ENCODE measurements at regions not wholly inside any gene's neighbourhood (a gene's known extent, or its start where the extent isn't known, plus 50 kb on each side); places are given as distances from the start of the nearest gene placed in this dataset.

DNA sequence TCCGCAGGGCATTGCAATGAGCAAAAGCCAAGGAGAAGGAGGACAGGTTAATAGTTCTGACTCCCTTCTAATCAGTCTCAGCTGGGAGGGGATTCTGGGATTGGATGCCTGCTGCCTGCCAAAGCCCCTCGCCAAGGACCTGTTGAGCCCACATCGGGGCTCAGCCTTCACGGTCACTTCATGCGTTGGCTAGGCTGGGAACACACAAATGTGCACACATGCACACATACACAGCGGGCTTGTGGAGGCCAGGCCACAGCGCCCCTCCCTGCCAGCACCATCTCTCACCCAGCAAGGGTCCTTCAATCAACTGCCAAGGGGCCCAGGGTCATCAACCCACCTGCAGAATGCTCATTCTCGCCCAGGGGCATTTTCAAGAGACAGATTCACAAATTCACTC is 113.9 kb downstream of the C5orf15 start:
- TF ChIP-seq, protein P1, sequence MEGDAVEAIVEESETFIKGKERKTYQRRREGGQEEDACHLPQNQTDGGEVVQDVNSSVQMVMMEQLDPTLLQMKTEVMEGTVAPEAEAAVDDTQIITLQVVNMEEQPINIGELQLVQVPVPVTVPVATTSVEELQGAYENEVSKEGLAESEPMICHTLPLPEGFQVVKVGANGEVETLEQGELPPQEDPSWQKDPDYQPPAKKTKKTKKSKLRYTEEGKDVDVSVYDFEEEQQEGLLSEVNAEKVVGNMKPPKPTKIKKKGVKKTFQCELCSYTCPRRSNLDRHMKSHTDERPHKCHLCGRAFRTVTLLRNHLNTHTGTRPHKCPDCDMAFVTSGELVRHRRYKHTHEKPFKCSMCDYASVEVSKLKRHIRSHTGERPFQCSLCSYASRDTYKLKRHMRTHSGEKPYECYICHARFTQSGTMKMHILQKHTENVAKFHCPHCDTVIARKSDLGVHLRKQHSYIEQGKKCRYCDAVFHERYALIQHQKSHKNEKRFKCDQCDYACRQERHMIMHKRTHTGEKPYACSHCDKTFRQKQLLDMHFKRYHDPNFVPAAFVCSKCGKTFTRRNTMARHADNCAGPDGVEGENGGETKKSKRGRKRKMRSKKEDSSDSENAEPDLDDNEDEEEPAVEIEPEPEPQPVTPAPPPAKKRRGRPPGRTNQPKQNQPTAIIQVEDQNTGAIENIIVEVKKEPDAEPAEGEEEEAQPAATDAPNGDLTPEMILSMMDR (optimal IDR thresholded peaks at IDR 0.05 in 1 of 3, IDR thresholded peaks at IDR 0.05 in 1 of 3, conservative IDR thresholded peaks at IDR 0.05 in 1 of 3; ENCODE audit: extremely low read depth in 1 of 3, insufficient read depth in 2 of 3, low read length in 3 of 3), result no peak
- TF ChIP-seq EZH2 (IDR thresholded peaks at IDR 0.05; ENCODE audit: low read length), result no peak
